DMS114 treated with DMSO at 0.1 percent for 48 hours (cell line): ENCODE measurements at regions not wholly inside any gene's neighbourhood (a gene's known extent, or its start where the extent isn't known, plus 50 kb on each side); places are given as distances from the start of the nearest gene placed in this dataset.
"Not testable (repeated sequence)": the region's sequence is repeated elsewhere in the genome, so short reads cannot be mapped to it uniquely, and the experiment has no call there.

ENCODE experiments used
- DNase-seq: peaks from one replicate; lab custom pipeline; 2025; ENCODE audit not compliant: unreplicated experiment; lab: John Stamatoyannopoulos, UW

- DNase-seq = no peak
Measured at GRCh38 chr6:135647521-135647920, 150.0 kb upstream of the AHI1 start.

DNA sequence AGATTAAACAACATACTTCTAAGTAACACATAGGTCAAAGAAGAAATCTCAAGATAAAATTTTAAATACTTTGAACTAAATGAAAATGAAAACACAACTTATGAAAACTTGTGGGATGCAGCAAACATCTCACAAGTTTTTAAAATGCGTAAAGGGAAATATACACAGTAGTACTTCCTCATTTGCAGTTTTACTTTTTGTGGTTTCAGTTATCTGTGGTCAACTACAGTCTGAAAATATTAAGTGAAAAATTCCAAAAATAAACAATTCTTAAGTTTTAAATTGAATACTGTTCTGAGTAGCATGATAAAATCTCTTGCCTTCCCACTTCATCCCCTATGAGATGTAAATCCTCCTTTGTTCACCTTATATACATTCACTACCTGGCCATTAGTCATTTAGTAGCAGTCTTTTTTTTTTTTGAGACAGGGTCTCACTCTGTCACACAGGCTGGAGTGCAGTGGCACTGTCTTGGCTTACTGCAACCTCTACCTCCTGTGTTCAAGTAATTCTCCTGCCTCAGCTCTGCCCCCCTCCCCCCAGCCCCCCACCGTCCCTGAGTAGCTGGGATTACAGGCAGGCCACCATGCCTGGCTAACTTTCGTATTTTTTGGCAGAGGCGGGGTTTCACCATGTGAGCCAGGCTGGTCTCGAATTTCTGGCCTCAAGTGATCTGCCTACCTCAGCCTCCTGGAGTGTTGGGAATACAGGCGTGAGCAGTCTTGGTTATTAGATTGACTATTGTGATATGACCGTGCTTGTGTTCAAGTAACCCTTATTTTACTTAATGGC is 154.6 kb upstream of the AHI1 start:
- no peak for DNase-seq

DNA sequence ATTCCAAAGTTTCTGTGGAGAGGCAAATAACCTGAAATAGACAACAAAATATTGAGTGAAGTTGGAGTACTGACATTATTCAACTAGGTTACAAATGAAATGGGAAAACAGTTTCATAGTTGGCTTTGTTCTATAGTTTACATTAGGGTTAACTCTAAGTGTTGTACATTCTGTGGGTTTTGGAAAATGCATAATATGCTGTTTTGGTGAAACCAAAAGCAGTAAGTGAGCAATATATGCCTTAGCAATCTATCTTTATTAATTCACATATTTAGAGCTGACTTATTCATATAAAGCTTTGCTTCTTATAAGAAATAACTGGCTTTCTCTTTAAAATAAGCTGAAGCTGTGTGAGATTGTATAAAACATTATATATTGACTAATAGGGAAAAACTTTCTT is 157.5 kb upstream of the AHI1 start:
- no peak for DNase-seq

GRCh38 chr6:135657207-135657606 is 159.7 kb upstream of the AHI1 start:
- DNase-seq = no peak

- DNase-seq = no peak
Measured at GRCh38 chr6:135658481-135658880, 160.9 kb upstream of the AHI1 start.

- no peak for DNase-seq
Measured at GRCh38 chr6:135658916-135659315, 161.4 kb upstream of the AHI1 start.

DNA sequence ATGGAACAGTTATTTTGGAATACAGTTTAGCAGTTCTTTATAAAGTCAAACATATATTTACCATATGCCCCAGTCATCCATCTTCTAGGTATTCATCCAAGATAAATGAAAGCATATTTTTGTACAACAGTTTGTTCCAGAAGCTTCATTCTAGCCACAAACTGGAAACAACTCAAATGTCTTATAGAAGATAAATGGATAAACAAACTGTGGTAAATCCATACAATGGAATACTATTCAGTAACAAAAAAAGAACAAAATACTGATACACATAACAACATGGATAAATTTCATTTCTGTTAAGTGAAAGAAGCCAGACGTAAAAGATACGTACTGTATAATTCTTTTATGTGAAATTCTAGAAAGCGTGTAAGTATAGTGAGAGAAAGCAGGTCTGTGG is 167.0 kb upstream of the AHI1 start:
- no peak for DNase-seq

GRCh38 chr6:135665935-135666334 is 168.4 kb upstream of the AHI1 start:
- DNase-seq = no peak

GRCh38 chr6:135667691-135668455 is 170.3 kb upstream of the AHI1 start:
- DNase-seq = no peak

DNA sequence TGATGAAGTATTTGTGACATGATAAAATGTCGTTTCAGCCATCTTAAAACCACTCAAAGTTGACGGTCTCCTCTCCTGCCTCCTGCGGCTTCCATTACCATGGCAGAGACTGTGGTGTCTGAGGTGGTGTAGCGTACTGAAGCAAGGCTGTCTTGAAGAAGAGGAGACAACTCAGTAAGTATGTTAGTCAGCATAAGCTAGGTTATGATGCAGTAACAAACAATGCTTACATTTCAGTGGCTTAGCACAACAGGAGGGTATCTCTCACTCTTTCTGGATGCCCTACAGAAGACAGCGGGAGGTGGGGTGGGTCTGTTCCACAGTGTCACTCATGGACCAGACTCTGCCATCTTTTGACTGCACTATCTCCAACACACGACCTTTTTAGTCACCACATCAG is 174.7 kb upstream of the AHI1 start:
- DNase-seq = no peak

- DNase-seq = no peak
Measured at GRCh38 chr6:135673501-135674309, 176.2 kb upstream of the AHI1 start.

GRCh38 chr6:135675026-135675425 is 176.5 kb upstream of the PDE7B start:
- no peak for DNase-seq

DNA sequence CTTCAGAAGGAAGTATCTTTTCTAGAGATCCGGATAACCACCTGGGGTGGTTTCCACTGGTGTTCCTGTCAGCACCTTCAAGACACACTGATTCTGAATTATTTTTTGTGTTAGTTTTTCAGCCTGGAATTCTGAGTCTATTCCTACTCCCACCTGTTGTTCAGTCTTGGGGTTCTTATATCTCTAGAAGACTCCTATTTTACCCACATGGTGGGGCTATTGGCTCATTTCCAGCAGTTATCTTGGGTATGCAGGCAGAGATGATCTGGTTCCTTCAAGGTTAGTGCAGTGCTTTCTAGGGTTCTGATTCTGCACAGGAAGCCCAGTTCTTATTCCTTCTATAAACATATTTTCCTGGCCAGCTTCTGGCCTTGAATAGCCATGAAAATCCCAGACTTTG is 175.6 kb upstream of the PDE7B start:
- DNase-seq = no peak

GRCh38 chr6:135680964-135681913 is 170.3 kb upstream of the PDE7B start:
- DNase-seq = no peak

- DNase-seq = no peak
Measured at GRCh38 chr6:135686784-135687301, 164.7 kb upstream of the PDE7B start.

DNA sequence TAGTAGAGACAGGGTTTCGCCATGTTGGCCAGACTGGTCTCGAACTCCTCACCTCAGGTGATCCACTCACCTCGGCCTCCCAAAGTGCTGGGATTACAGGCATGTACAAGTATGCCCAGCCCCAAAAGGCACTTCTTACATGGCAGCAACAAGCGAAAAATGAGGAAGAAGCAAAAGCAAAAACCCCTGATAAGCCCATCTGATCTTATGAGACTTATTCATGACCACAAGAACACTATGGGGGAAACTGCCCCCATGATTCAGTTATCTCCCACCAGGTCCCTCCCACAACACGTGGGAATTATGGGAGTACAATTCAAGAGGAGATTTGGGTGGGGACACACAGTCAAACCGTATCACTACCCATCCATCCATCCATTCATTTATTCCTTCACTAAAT is 163.0 kb upstream of the PDE7B start:
- not testable (repeated sequence) for DNase-seq

- DNase-seq = no peak
Measured at GRCh38 chr6:135692426-135692825, 159.1 kb upstream of the PDE7B start.

GRCh38 chr6:135693811-135694370 is 157.6 kb upstream of the PDE7B start:
- DNase-seq = no peak

DNA sequence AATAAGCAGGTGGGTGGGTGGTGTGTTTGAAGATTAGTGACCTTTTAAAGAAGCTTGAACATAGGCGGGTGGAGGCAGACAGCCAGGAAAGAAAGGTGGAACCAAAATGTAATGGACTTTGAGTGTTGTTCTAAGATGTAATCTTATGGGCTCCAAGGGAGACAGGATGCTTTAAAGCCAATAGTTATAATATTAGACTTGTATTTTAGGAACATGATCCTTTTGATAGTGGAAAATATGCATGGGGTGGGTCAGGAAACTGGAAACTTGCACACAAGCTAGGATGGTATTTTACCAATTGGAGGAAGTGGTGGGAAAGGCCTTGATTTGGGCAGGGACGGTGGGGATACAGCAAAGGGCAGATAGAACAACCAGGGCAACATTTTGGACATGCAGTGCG is 151.8 kb upstream of the PDE7B start:
- no peak for DNase-seq

GRCh38 chr6:135701426-135701825 is 150.1 kb upstream of the PDE7B start:
- DNase-seq = no peak
